Ammon's horn (tissue), 1 donor: ENCODE measurements at regions not wholly inside any gene's neighbourhood (a gene's known extent, or its start where the extent isn't known, plus 50 kb on each side); places are given as distances from the start of the nearest gene placed in this dataset.
"Not testable (repeated sequence)": the region's sequence is repeated elsewhere in the genome, so short reads cannot be mapped to it uniquely, and the experiment has no call there.

ENCODE experiments used
- DNase-seq: peaks from one replicate; pipeline ENCODE4 v3.0.0-alpha.2; 2016; ENCODE audit warnings: low spot score

GRCh38 chr2:139704606-139705005 is 924.4 kb upstream of the NXPH2 start:
- no peak for DNase-seq

- DNase-seq: no peak
These were observed 914.1 kb upstream of the NXPH2 start for GRCh38 chr2:139694327-139694726.

DNA sequence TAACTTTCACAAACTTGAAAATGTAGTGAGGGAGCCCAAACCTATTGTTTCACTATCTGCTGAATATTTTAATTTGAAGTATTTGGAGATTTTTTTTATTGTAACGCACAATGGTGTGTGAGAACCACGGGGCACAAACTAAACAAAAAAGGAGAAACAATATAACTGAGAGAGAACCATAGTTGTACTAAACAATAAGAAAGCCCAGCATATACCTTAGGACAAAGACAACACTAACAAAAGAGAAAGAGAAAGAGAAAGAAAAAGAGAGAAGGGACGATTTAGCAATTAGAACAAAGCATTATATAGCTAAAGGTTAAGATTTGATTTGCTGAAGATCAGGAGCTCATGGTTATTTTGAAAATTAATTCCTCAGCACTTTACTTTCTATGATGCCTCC is 906.0 kb upstream of the NXPH2 start:
- DNase-seq: no peak

- DNase-seq: no peak
These were observed 905.1 kb upstream of the NXPH2 start for GRCh38 chr2:139685090-139685983.

GRCh38 chr2:139684286-139684860 is 904.2 kb upstream of the NXPH2 start:
- no peak for DNase-seq

- DNase-seq: no peak
These were observed 894.4 kb upstream of the NXPH2 start for GRCh38 chr2:139674577-139674976.

DNA sequence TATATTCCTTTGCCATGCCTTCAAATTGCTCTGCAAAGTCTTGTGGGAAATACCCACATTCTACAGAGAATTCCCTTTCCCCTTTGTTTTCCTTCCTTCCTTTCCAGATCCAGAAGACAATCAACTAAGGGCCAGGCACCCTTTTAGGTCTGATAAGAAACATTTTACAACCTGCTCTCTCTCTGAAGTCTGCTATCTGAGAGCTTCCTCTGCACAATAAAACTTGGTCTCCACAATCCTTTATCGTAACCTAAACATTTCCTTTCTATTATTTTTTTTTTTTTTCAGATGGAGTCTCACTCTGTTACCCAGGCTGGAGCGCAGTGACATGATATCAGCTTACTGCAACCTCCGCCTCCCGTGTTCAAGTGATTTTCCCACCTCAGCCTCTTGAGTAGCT is 893.3 kb upstream of the NXPH2 start:
- not testable (repeated sequence) for DNase-seq

GRCh38 chr2:139669675-139670074 is 889.5 kb upstream of the NXPH2 start:
- DNase-seq: no peak

- no peak for DNase-seq
These were observed 872.2 kb upstream of the NXPH2 start for GRCh38 chr2:139652385-139652784.

- DNase-seq: no peak
These were observed 865.4 kb upstream of the NXPH2 start for GRCh38 chr2:139645617-139646016.

- DNase-seq: no peak
These were observed 862.9 kb upstream of the NXPH2 start for GRCh38 chr2:139643139-139643538.

GRCh38 chr2:139631966-139632365 is 851.8 kb upstream of the NXPH2 start:
- DNase-seq: peak; percentile 5

GRCh38 chr2:139628931-139629330 is 848.7 kb upstream of the NXPH2 start:
- DNase-seq: no peak

GRCh38 chr2:139626128-139626527 is 845.9 kb upstream of the NXPH2 start:
- no peak for DNase-seq

GRCh38 chr2:139622691-139623090 is 842.5 kb upstream of the NXPH2 start:
- no peak for DNase-seq

DNA sequence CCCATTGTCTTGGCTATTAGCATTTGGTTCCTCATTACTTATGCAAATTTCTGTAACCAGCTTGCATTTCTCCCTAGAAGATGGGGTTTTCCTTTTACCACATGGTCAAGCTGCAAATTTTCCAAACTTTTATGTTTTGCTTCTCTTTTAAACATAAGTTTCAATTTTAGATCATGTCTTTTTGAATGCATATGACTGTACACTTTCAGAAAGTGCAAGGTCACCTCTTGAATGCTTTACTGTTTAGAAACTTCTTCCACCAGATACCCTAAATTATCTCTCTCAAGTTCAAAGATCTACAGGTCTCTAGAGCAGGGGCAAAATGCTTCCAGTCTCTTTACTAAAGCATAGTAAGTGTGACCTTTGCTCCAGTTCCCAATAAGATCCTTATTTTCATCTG is 837.6 kb upstream of the NXPH2 start:
- DNase-seq: no peak

DNA sequence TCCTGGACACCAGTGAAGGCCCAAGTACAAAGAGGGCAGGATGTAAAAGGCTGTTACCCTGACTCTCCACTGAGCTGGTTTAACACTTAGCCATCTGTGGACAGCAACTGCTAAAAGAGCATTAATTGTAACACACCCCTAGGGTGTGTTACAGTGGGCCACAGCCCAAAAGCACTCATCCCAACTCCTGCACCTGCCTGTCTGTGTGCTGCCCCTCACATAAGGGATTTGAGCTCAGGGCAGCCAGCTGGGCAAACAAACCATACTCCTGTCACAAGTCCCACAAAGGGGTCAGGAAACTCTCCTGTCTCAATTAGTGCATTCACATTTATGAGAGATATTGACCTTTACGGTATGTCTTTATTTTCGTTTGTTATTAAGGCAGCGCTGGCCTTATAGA is 833.1 kb upstream of the NXPH2 start:
- no peak for DNase-seq

DNA sequence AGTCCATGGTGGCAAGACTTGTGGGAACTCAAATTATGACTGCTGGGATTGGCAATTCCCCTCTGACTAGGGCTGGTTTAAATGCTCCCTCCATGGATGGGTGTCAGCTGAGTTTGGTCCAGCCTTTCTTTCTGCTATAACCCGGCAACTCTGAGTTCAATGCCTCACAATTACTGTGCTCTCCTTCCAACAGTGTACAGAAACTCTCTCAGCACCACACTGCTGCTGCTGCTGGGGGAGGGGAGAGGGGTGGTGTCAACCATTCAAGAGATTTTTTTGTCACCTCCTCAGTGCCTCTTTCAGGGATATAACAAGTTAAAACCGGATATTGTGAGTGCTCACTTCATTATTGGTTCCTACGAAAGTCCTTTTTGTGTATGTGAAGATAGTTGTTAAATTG is 830.3 kb upstream of the NXPH2 start:
- no peak for DNase-seq

DNA sequence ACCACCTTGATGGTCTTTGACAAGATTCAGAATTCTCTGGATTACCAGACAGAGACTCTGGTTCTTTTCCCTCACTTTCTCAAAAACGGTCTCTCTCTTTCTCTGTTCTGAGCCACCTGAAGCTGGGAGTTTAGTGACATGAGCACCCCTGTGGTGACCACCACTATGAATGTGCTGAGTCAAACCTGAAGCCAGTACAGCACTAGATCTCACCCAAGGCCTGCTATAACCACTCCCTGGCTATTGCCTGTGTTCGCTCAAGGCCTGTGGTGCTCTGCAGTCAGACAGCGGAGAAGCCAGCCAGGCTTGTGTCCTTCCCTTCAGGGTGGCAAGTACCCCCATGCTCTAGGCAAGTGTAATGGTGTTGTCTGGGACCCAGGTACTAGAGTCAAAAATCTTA is 828.9 kb upstream of the NXPH2 start:
- no peak for DNase-seq

GRCh38 chr2:139605668-139606067 is 825.5 kb upstream of the NXPH2 start:
- DNase-seq: no peak

GRCh38 chr2:139600166-139600565 is 820.0 kb upstream of the NXPH2 start:
- DNase-seq: no peak

DNA sequence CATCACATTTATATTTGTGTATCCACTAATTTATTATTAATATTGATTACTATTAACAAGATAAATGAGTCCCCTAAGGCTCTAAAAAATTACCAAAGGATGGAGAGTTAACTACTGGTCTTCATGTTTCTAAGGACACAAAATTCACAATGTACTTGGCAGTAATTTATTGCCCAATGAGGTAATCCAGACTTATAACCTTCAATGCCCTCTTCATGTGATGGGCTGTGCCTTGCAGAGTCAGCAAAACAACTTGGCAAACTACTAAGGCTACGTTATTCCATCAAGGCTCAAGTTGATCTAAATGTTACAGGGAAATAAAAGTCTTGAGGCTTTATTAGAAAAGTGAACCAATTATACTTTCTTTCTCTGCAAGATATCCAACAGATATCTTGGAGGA is 804.9 kb upstream of the NXPH2 start:
- no peak for DNase-seq

- no peak for DNase-seq
These were observed 794.2 kb upstream of the NXPH2 start for GRCh38 chr2:139574371-139574770.

GRCh38 chr2:139556789-139557188 is 776.6 kb upstream of the NXPH2 start:
- DNase-seq: no peak
